NCI-H1092 (cell line): ENCODE measurements at regions not wholly inside any gene's neighbourhood (a gene's known extent, or its start where the extent isn't known, plus 50 kb on each side); places are given as distances from the start of the nearest gene placed in this dataset.
"Not testable (repeated sequence)": the region's sequence is repeated elsewhere in the genome, so short reads cannot be mapped to it uniquely, and the experiment has no call there.

Experiments
- DNase-seq: peaks from one replicate; lab custom pipeline; 2025; lab: John Stamatoyannopoulos, UW

DNA sequence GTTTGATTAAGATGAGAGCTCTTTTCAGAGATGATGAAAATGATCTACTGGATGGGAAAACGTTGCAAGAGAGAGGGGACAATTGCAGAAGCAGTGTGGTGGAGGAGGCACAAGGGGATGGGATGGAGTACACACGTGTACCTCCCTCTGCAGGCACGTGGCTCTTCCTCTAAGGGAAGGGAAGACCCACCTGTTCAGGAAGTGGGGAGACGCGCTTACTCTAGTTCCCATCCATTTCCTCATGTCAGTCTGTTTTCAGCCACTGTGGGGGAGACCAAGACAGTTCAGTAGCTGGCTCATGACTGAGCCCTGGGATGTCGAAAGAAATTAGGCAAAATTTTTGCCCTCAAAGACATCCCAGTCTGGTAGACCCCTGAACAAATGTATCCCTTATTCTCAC, 619.2 kb upstream of the CLINT1 start:
- no peak for DNase-seq

DNA sequence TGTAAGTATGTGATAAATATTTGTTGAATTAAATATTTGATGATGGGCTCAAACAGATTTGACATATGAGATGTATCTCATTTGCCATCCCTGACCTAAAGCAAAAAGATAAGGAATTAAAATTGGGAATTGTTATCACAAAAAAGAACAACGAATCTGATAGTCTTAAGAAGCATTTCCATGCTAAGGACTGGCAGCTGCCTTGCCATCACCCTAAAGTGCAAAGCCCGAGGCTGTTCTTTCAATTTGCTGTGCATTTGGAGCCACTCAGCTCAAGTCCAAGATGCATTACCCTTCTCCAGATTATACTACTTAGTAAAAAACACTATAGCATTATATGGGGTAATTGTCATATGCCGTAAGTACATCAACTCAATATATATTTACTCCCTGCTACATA, 618.3 kb upstream of the CLINT1 start:
- DNase-seq = no peak

DNA sequence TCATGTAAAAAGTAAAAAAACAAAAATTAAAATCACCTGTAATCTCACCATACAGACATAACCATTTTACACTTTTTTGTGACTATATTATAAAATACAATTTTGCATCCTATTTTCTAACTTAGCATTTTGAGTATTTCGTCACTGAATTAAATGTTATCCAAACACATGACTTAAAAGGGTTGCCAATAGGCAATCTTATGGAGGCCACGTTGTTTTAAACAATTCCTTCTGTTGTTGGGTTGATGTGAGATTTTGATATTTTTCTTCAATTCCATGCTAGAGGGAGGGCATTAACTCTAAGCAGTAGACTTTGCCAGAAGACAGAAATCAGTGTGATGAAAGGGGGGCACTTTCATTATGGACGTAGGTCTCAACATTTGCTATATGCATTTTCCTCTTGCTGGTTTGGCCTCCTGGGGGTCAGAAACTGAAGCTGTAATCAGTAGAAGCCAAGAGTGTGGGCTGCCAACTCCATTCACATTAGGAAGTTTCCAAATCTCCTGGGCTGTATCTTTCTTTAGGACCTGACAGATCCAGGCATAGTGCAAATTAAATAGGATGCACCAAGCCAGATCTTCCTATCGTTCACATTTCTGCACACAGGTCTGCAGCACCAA, 614.2 kb upstream of the CLINT1 start:
- no peak for DNase-seq

DNA sequence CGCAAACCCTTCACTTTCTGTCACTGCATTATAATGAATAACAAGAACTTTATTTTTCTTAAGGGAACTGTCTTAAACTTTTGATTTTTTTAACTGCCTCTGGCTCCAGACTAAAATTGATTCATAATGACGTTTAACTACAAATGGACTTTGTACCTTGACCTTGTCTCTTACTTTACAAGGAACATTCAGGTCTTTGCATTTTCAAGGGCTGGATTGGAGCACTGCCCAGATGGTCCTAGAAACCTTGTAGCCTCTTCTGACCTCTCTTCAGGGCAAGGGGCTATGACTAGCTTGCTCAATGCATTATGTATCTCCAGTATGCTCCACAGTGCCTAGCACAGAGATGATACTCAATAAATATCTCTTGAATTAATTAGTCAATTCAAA, 612.6 kb upstream of the CLINT1 start:
- DNase-seq = peak; percentile 22

DNA sequence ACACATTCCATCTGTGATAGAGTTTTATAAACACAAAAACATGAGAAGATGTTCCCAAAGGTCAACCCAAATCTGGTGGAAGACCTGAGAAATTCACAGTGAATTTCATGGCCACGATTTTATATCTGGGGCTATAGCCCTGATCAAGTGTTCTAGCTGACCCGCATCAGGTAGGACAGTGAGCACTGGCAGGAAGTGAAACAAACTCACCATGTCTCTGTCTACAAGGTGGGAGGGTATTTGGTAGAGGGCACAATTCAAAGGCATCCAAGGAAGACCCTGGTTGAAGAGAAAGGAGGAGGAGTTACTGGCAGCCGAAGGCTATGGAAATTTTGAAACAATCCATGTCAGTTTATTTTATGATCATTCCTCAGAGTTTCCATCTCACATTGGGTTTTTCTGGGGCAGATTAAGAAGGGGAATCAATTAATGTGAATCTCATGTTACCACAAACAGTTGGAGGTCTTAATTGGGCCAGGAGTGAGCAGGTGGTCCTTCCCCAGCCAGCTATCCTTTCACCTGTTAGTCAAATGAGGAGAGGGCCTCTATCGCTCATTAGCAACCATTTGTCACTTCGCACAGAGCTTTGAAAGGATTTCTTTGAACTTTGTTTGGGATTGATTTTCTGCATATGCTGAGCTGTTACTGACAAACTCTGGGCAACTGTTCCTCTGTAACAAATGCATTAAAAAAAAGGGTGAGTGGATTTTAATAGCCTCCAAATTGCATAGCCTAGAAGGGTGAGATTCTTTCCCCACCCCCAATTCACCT, 612.0 kb upstream of the CLINT1 start:
- DNase-seq = no peak

DNA sequence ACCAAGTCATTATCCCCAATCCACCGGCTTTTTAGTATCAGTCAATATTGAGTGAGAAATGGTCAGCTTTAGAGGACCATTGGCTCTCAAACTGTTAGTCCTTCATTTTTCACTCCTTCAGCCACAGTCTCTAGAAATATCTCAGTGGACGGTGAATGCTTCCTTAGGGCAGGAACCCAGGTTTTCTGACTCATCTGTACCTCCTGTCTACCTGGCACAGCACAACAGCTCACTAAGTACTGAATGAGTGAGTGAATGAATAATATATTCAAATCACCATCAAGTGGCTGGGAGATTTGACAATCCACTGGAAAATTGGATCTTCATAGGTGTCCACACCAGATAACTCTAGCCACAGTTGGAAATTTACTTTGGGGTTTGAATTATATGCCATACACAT, 609.5 kb upstream of the CLINT1 start:
- DNase-seq = no peak

DNA sequence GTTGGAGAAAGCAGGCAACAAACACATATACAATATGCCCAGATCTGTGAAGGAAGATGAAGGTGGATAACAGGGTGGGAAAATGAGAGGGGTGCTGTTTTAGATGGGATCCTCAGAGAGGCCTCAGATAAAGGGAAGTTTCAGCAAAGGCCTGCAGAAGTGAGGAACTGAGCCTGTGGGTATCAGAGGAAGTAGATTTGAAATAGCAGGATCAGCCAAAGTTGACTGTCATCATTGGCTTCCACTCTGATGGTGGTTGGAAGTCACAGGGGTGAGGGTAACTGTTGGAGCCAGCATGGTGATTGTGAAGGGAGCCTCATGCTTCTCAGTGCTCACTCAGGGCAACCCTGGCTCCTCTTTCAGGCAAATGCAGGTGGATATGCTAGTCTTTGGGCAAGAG, 607.2 kb upstream of the CLINT1 start:
- no peak for DNase-seq

DNA sequence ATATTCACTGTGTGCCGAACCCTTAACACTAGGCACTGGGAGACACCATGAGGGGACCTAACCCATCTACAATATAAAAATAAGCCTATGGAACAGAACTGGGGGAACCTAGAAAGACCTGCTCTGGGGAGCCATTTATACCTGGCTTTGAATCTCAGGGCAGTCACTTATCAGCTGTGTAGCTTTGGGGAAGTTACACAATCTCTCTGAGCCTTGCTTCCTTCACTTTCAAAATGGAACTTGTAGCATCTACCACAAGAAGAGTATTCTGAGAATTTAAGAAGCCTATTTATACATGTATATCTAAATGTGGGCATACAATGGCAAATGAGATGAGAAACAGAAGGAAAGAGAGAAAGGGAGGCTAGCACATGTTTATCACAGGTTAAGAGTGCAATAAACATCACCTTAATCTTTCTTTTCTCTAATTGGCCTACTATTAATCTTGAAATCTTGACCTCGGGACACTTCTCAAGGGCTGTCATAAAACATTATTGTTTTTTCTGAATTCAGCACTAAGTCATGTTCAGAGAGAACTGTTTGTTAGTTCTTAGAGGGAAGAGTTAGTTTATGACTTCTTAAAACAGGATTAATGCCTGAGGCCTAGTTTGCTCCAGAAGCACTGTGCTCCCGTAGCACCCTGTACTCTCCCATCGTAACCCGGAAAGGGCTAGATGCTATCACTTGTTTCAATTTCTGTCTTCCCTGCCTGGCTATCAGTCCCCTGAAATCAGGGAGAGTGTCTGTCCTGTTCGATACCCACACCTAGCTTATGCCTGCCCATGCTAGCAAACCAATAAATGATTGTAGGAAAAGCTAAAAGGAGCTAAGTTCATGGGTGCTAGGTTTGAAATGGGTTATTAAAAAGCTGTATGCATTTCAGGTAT, 606.4 kb upstream of the CLINT1 start:
- no peak for DNase-seq

DNA sequence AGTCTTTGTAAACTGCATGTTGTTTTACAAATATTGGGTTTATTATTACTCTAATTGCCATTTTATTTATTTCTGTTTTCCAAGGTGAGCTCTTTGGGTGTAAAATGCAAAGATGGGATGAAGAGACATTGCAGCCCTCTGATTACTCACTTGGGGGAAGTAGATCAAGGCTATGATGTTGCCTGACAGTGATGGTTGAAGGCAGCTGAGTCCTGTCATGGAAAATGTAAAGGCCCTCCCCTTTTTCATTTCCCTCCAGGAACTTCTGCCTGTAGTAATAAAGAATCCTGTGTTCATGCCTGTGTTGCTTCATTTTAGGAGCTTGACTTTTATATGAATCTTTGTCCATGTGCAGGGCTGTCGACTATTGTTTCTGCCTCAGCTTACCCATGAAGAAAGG, 605.4 kb upstream of the CLINT1 start:
- no peak for DNase-seq

DNA sequence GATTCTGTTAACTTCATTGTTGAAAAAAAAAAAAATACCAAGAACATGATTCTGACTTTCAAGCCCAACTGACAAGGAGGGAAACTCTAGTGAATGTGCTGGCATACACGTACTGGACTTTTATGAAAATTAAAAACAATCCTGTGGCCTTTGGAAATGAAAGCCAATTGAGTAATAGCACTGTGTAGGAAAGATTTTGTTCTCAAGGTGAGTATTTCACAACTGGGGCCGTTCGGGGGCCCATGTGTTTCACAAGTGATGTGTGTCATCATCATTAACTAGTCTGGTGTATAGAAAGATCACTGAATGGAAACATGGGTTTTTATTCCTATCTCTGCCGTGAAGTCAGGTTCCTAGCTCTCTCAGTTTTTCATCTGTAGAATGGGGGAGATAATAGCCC, 605.0 kb upstream of the CLINT1 start:
- DNase-seq = no peak

DNA sequence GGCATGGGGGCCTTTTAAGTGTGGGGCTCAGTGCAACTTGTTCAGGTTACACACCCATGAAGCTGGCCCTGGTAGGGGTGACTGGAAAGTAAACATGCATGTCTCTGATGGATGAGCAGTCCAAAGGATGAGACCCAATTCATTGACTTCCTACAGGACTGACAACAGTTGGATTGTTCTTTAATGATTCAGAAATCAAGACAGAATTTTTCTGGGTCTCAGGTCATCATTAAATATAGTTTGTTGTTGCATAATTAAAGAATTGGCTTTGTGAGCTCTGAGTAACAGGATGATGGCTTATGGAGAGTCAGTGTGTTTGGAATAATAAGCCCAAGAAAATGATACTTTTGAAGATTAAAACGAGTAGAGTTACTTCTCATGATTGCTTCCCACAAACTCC, 604.2 kb upstream of the CLINT1 start:
- no peak for DNase-seq

DNA sequence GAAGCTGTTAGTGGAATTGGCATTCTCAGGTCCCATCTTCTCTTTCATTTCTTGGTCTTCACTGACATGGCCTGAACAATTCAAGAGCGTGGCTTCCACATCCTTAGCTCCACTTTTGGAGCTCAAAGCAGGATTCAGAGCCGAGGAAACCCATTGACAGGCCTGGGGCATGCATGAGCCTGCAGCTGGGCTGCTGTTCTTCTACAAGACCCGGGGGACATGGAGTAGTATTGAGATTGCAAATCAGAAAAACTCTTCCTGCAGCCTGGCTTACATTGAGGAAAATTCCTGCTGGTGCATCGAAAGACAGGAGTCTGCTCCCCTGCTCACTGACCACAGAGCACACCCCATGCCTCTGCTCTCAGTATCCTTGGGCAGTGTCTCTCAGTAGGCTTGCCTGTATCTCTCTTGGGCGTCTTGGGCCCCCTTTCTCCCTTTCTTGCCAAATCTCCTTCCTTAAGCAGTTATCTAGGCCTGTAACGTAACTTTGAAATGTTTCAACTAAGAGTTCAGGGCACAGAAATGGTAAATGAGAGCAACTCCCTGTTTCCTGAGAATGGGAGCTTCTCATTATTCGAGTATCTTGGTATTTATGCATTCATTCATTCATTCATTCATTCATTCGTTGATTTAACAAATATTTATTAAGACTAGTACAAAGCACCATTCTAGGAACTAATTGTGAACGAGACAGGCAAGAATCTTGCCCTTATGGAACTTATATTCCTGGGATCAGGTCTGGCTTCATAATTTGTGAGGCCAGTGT, 603.6 kb upstream of the CLINT1 start:
- DNase-seq = no peak

DNA sequence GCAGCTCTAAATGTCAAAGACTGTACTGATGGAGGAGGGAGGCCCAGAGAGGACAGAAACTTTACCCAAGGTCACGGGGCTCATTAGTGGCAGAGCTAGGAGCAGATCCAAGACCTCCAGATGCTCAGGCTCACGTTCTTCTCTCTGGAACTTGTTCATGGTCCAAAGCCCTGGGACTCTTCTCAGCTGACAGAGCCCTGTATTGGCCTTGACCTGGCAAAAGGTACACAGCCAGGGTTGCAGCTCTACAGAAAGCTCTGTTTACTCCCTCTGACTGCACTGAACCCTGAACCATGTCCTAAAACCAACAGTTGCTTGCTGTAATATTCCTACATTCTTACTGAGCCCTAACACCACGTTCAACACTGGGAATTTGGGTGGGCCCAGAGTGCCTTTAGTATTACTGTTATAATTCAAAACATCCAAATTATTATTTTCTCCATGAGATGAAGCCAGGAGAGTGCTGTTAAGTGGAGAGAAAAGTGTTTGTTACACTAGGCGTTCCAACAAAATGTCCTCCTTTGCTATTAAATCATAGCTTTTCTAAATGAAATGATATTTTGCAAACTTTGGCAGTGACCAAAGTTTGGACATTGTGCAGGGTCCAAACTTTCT, 602.4 kb upstream of the CLINT1 start:
- DNase-seq = no peak

DNA sequence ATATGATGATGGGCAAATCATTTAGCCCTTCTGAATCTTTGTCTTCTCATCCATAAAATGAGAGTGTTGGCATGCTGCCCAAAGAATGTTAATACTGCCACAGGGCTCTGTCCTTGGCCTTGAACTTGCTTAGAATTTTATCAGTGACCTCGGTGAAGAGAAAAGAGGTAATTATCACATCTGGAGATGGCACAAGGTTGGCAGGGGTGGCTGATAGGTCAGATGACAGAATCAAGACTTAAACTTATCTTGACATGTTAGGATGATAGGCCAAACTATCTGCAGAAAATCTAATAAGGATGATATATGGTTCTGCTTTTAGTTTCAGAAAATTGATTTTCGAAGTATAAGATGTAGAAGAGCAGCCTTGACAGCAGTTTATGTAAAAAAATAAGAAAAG, 599.1 kb upstream of the CLINT1 start:
- DNase-seq = no peak

DNA sequence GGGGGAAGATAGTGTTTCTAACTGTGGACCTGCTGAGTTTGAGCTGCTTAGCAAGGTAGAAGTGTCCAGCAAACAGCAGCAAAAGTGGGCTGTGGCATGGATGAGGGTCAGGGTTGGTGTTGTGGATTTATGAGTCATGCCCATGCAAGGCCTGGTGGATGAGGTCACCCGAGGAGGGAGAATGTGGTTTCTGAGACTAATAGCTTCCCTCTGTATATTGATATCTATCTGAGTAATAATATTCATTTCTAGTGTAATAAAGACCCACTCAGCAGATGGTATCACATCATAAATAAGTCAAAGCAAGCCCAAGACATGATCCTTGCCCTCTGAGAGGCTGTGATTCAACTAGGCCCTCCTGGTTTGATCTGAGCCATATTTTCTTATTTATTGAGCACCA, 597.8 kb upstream of the CLINT1 start:
- no peak for DNase-seq

DNA sequence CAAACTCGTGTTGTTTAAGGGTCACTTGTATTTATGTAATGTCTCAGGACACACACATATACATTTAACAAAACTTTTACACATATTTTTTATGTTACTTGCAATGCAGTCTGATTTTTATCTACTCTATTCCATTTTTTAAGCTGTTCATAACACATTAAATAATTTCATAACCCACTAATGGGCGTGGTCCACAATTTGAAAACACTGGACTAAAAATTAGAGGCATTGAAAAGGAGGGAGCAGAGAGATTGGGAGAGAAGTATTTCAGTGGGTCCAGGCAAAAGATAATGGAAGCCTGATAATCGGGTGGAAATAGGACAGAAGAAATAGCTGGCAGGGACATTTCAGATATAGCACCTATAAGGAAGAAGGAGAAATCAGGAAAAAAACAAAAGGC, 597.3 kb upstream of the CLINT1 start:
- no peak for DNase-seq

DNA sequence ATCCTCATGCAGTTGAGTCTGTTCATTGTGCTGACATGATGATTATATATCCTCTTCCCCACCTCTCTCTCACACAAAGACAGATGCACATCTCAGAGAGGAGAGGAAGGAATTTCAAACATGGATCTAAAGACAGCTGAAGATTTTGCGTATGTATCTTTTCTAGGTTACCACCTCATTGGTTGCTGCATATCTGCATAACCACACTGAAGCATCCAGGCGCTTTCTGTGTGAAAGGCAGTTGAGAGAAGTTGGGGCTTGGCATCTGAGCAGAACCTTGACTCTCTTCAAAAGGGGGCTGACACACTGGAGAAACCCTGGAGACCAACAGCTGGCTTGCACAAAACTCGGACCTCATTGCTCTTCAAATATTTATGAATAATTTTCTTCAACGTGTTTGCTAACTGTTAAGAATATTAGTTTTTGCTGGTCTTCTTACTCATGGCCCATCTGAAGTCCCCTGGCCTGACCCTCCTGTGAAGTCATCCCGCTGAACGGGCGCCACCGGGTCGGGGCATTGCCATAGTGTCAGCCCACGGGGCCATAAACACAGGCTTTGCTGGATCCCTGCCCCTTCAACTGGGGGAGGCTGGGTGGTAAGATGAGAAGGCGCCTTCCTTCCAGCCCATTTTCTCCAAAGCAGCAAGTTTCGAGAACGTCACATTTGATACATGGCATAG, 593.2 kb upstream of the CLINT1 start:
- no peak for DNase-seq

DNA sequence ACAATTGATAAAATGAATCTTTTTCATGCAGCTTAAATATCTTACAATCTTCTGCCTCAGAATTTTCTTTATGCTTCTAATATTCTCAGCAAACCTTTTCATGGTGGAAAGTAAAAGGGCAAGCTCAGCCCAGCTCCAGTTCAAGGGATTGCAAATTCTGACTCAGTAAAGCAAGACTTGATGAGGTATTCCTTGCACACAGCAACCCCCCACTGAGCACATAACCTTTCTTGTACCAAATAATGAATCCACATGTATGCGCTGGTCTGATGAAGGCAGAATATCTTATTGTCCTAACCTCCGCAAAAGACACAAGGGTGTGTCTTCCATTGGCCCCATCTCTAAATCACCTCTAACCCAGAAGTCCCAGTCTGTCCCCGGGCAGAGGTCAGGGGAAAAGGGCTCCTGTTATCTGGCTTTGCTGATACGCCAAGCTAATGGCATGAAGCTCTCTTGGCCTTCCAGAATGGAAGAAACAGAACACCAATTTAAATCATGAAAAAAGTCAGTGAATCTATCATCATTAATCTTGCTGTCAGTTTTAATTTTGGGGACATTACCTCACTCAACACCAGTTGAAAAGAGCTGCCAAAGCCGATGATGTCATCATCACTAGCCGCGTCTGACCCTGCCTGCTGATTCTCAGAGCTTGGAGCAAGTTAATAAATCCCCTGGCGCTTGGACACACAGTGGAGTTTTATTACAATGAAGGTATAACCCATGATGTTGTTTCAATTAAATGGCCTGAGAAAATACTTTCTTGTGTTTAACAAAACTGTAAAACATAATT, 592.5 kb upstream of the CLINT1 start:
- DNase-seq = no peak

DNA sequence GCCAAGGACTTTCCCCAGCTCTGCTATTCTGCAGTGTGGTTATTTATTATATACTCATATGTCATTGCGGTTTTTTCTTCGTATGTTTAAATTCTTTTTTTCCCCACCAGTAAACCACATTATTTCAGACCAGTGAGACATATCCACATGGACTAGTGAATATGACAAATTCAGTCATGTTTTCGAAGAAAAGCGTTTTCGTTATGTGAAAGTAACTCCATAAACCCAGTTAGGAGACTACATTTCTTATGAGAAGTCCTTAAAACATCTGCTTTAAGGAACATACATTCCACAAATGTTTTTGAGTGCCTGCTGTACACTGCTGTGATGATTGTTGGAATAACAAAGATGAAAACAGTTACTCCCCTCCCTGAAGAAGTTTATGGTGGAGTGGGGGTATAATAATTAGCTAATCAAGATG, 591.8 kb upstream of the CLINT1 start:
- DNase-seq = no peak

DNA sequence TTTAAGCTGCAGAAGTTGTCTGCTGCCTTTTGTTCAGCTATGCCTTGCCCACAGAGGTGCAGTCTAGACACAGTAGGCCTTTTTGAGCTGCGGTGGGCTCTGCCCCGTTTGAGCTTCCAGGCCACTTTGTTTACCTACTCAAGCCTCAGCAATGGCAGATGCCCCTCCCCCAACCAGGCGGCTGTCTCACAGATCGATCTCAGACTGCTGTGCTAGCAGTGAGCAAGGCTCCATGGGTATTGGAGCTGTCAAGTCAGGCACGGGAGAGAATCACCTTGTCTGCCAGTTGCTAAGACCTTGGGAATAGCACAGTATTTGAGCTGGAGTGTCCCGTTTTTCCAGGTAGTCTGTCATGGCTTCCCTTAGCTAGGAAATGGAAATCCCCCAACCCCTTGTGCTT, 587.8 kb upstream of the CLINT1 start:
- DNase-seq = not testable (repeated sequence)
